Astrocyte (in vitro differentiated cells and primary cell): ENCODE measurements at regions not wholly inside any gene's neighbourhood (a gene's known extent, or its start where the extent isn't known, plus 50 kb on each side); places are given as distances from the start of the nearest gene placed in this dataset.

Source experiments
- DNase-seq: peaks from one replicate; pipeline ENCODE4 v3.0.0-alpha.2; 2010; ENCODE audit warnings: low read depth
- FAIRE-seq: peaks from 2 replicates; lab custom pipeline; 2011; peaks lifted over from hg19 to GRCh38; lab: Jason Lieb, UNC
- H2AFZ ChIP-seq: 2 replicates; pipeline ENCODE4 v1.6.0; 2012; ENCODE audit warnings: low read depth, low read length, inconsistent platforms
- H3K27ac ChIP-seq: 2 replicates; pipeline ENCODE4 v1.5.1; 2011; ENCODE audit warnings: low read depth, low read length, inconsistent platforms
- H3K27me3 ChIP-seq: 2 replicates; pipeline ENCODE4 v1.6.0; 2011; ENCODE audit warnings: low read length, inconsistent platforms; ENCODE audit not compliant: insufficient read depth
- H3K36me3 ChIP-seq: 2 replicates; pipeline ENCODE4 v1.5.1; 2011; ENCODE audit warnings: low read length, inconsistent platforms; ENCODE audit not compliant: insufficient read depth
- H3K4me1 ChIP-seq: 2 replicates; pipeline ENCODE4 v1.5.1; 2011; ENCODE audit warnings: low read length, inconsistent platforms; ENCODE audit not compliant: insufficient read depth
- H3K4me2 ChIP-seq: 2 replicates; pipeline ENCODE4 v1.6.0; 2012; ENCODE audit warnings: low read length, inconsistent platforms
- H3K4me3 ChIP-seq: 2 replicates; pipeline ENCODE4 v1.5.1; 2011; ENCODE audit warnings: low read depth, mild to moderate bottlenecking, low read length, inconsistent platforms; ENCODE audit not compliant: insufficient read depth
- H3K79me2 ChIP-seq: 2 replicates; pipeline ENCODE4 v1.6.0; 2012; ENCODE audit warnings: mild to moderate bottlenecking, low read length, inconsistent platforms; ENCODE audit not compliant: insufficient read depth
- H3K9ac ChIP-seq: 2 replicates; pipeline ENCODE4 v1.6.0; 2012; ENCODE audit warnings: mild to moderate bottlenecking, low read length, inconsistent platforms
- H3K9me3 ChIP-seq: 2 replicates; pipeline ENCODE4 v1.5.1; 2012; ENCODE audit warnings: low read depth, mild to moderate bottlenecking, low read length, inconsistent platforms; ENCODE audit not compliant: insufficient read depth
- H4K20me1 ChIP-seq: 2 replicates; pipeline ENCODE4 v1.6.0; 2012; ENCODE audit warnings: low read length, inconsistent platforms; ENCODE audit not compliant: insufficient read depth
- H3K27ac Mint-ChIP-seq: one replicate; pipeline ENCODE4 v1.8.0; 2021; ENCODE audit warnings: mild to moderate bottlenecking, mixed read lengths; ENCODE audit not compliant: unreplicated experiment
- H3K27me3 Mint-ChIP-seq: one replicate; pipeline ENCODE4 v1.8.0; 2021; ENCODE audit warnings: low read depth, mixed read lengths; ENCODE audit not compliant: unreplicated experiment
- H3K36me3 Mint-ChIP-seq: one replicate; pipeline ENCODE4 v1.8.0; 2021; ENCODE audit warnings: low read depth, mixed read lengths; ENCODE audit not compliant: unreplicated experiment
- H3K4me1 Mint-ChIP-seq: one replicate; pipeline ENCODE4 v1.8.0; 2021; ENCODE audit warnings: low read depth, mixed read lengths; ENCODE audit not compliant: unreplicated experiment
- H3K4me3 Mint-ChIP-seq: one replicate; pipeline ENCODE4 v1.8.0; 2021; ENCODE audit warnings: mild to moderate bottlenecking, moderate library complexity, mixed read lengths; ENCODE audit not compliant: unreplicated experiment
- H3K9me3 Mint-ChIP-seq: one replicate; pipeline ENCODE4 v1.8.0; 2021; ENCODE audit warnings: mild to moderate bottlenecking, mixed read lengths; ENCODE audit not compliant: unreplicated experiment
- CTCF ChIP-seq: IDR thresholded peaks from 2 replicates; pipeline ENCODE4 v1.5.1; 2011; ENCODE audit warnings: low read depth, mild to moderate bottlenecking, inconsistent platforms, low read length, moderate library complexity; ENCODE audit not compliant: insufficient read depth
- EZH2 ChIP-seq: IDR thresholded peaks from 2 replicates; pipeline ENCODE4 v1.6.1; 2012; ENCODE audit warnings: mild to moderate bottlenecking, low read length, inconsistent platforms; ENCODE audit not compliant: insufficient read depth

- no peak overlapping the region for H3K4me3 ChIP-seq
- DNase-seq, result no peak
- H3K27ac Mint-ChIP-seq, result no peak overlapping the region
- no peak overlapping the region for H3K4me2 ChIP-seq
- no peaks in the 10 kb centered on the region for H3K4me1 Mint-ChIP-seq
- TF ChIP-seq EZH2 (no peak), CTCF (no peak)
- no peak overlapping the region for H2AFZ ChIP-seq
- H3K9ac ChIP-seq, result no peak overlapping the region
- no peaks in the 10 kb centered on the region for H3K27me3 Mint-ChIP-seq
- no peak overlapping the region for H3K4me3 Mint-ChIP-seq
- H3K27ac ChIP-seq, result no peak overlapping the region
- FAIRE-seq, result no peak
- no peaks in the 10 kb centered on the region for H3K79me2 ChIP-seq
- H3K4me1 ChIP-seq, result no peaks in the 10 kb centered on the region
- H3K9me3 ChIP-seq, result no peaks in the 10 kb centered on the region
- no peaks in the 10 kb centered on the region for H3K9me3 Mint-ChIP-seq
- H3K36me3 ChIP-seq, result no peaks in the 10 kb centered on the region
- no peaks in the 10 kb centered on the region for H3K36me3 Mint-ChIP-seq
- no peaks in the 10 kb centered on the region for H4K20me1 ChIP-seq
- H3K27me3 ChIP-seq, result no peaks in the 10 kb centered on the region
These were observed 801.0 kb upstream of the IGFBP7 start for GRCh38 chr4:57911203-57911602.

- Histone ChIP-seq H3K36me3 (no peaks in the 10 kb centered on the region), H3K79me2 (no peaks in the 10 kb centered on the region), H3K9ac (no peak overlapping the region), H3K9me3 (no peaks in the 10 kb centered on the region), H3K4me1 (no peaks in the 10 kb centered on the region), H2AFZ (no peak overlapping the region), H3K27me3 (no peaks in the 10 kb centered on the region), H3K4me3 (no peak overlapping the region), H4K20me1 (no peaks in the 10 kb centered on the region), H3K27ac (no peak overlapping the region), H3K4me2 (no peak overlapping the region)
- TF ChIP-seq CTCF, result no peak
- TF ChIP-seq EZH2, result no peak
- FAIRE-seq (no peak), DNase-seq (no peak)
- H3K27ac Mint-ChIP-seq, result no peak overlapping the region
- H3K4me1 Mint-ChIP-seq, result no peaks in the 10 kb centered on the region
- H3K36me3 Mint-ChIP-seq, result no peaks in the 10 kb centered on the region
- no peaks in the 10 kb centered on the region for H3K27me3 Mint-ChIP-seq
- no peaks in the 10 kb centered on the region for H3K9me3 Mint-ChIP-seq
- no peak overlapping the region for H3K4me3 Mint-ChIP-seq
These were observed 800.0 kb upstream of the IGFBP7 start for GRCh38 chr4:57910151-57910550.

GRCh38 chr4:57905965-57906364, 795.8 kb upstream of the IGFBP7 start:
- Histone ChIP-seq H3K9ac (no peak overlapping the region), H2AFZ (no peak overlapping the region), H4K20me1 (no peaks in the 10 kb centered on the region), H3K4me2 (no peak overlapping the region), H3K36me3 (no peaks in the 10 kb centered on the region), H3K27ac (no peak overlapping the region), H3K4me1 (no peaks in the 10 kb centered on the region), H3K4me3 (no peak overlapping the region), H3K79me2 (no peaks in the 10 kb centered on the region), H3K27me3 (no peaks in the 10 kb centered on the region), H3K9me3 (no peaks in the 10 kb centered on the region)
- H3K36me3 Mint-ChIP-seq, result no peaks in the 10 kb centered on the region
- no peaks in the 10 kb centered on the region for H3K9me3 Mint-ChIP-seq
- DNase-seq (no peak), FAIRE-seq (no peak)
- H3K27me3 Mint-ChIP-seq, result peaks cover 1% of the 10 kb centered on the region
- H3K4me1 Mint-ChIP-seq, result no peaks in the 10 kb centered on the region
- no peak overlapping the region for H3K27ac Mint-ChIP-seq
- TF ChIP-seq CTCF (no peak), EZH2 (no peak)
- no peak overlapping the region for H3K4me3 Mint-ChIP-seq
